K562 (cell line): ENCODE measurements at regions not wholly inside any gene's neighbourhood (a gene's known extent, or its start where the extent isn't known, plus 50 kb on each side); places are given as distances from the start of the nearest gene placed in this dataset.

Experiments used
- ATAC-seq: fragments of 200-7000 bp; cut with Tn5 transposase; 3 replicates; pipeline ENCODE4 v1.9.1; 2020; ENCODE audit warnings: moderate library complexity
- BruUV-seq: library from RNA; stranded (reverse); fragments of 400-500 nt; replicated peaks from 2 replicates; lab custom pipeline; 2021; lab: Mats Ljungman, UMichigan
- CTCF ChIA-PET: fragments of 300-600 bp; formaldehyde crosslinking; extraction: SDS; loops from one replicate; lab custom pipeline; 2021; ENCODE audit warnings: low intra/inter-chr PET ratio; lab: Yijun Ruan, JAX
- POLR2A ChIA-PET: fragments of 300-600, 350-650 bp; sonication (Branson Sonifier 250); formaldehyde crosslinking; extraction: SDS; loops from one replicate; lab custom pipeline; 2021; ENCODE audit warnings: antibody characterized with exemption, inconsistent platforms; lab: Yijun Ruan, JAX
- DNase-seq, 4 experiments: peaks; one replicate each; pipeline versions ENCODE4 v3.0.0 to v3.0.0-alpha.2; 2011 to 2018; ENCODE audit warnings: low spot score in 3 of 4, mixed read lengths in 3 of 4; ENCODE audit errors: extremely low read depth in 1 of 4
- FAIRE-seq: peaks from 2 replicates; lab custom pipeline; 2011; peaks lifted over from hg19 to GRCh38; lab: Jason Lieb, UNC
- H2AFZ ChIP-seq: 2 replicates; pipeline ENCODE4 v1.6.0; 2011; ENCODE audit warnings: low read depth, low read length, control low read depth, inconsistent platforms
- H3K27ac ChIP-seq: fragments of 200-600 bp; 3 replicates; pipeline ENCODE4 v1.8.0; 2011; ENCODE audit warnings: low read depth, mild to moderate bottlenecking, control low read depth, inconsistent platforms, low read length, moderate library complexity, mixed read lengths; ENCODE audit errors: extremely low read depth
- H3K27me3 ChIP-seq, 2 experiments: fragments of 300-600 bp in 1 of 2; 2 replicates in 1 of 2; 3 replicates in 1 of 2; pipeline versions ENCODE4 v1.6.0 to v1.8.0; 2011; ENCODE audit warnings: inconsistent platforms in 2 of 2, low read length in 2 of 2, mild to moderate bottlenecking in 1 of 2, mixed read lengths in 1 of 2, moderate library complexity in 1 of 2; ENCODE audit not compliant: control insufficient read depth in 2 of 2, insufficient read depth in 2 of 2
- H3K36me3 ChIP-seq: fragments of 300-600 bp; 3 replicates; pipeline ENCODE4 v1.8.0; 2011; ENCODE audit warnings: mild to moderate bottlenecking, low read length, inconsistent platforms; ENCODE audit not compliant: control insufficient read depth, insufficient read depth
- H3K4me1 ChIP-seq, 2 experiments: fragments of 200-600 bp in 1 of 2; replicated peaks in 1 of 2; 2 replicates in 1 of 2; 3 replicates in 1 of 2; pipeline versions ENCODE4 v1.5.1 to v1.8.0; 2011; ENCODE audit warnings: inconsistent platforms in 2 of 2, low read length in 2 of 2, mild to moderate bottlenecking in 1 of 2, mixed read lengths in 1 of 2, moderate library complexity in 1 of 2; ENCODE audit not compliant: control insufficient read depth in 2 of 2, insufficient read depth in 2 of 2
- H3K4me2 ChIP-seq: 2 replicates; pipeline ENCODE4 v1.6.1; 2011; ENCODE audit warnings: low read length, control low read depth, inconsistent platforms, mixed read lengths; ENCODE audit not compliant: insufficient read depth
- H3K4me3 ChIP-seq: fragments of 200-600 bp; sonication (generic), shearing (Covaris generic); 2 replicates; pipeline ENCODE4 v1.5.1; 2016; ENCODE audit warnings: control low read depth, inconsistent platforms
- H3K79me2 ChIP-seq: fragments of 200-600 bp; 3 replicates; pipeline ENCODE4 v1.8.0; 2011; ENCODE audit warnings: low read length, inconsistent platforms; ENCODE audit not compliant: control insufficient read depth, insufficient read depth
- H3K9ac ChIP-seq, 2 experiments: 2 replicates each; pipeline versions ENCODE4 v1.6.0 to v1.6.1; 2011; ENCODE audit warnings: low read depth in 2 of 2, low read length in 2 of 2, control low read depth in 1 of 2, inconsistent platforms in 1 of 2, mild to moderate bottlenecking in 1 of 2, mixed read lengths in 1 of 2; ENCODE audit not compliant: insufficient read depth in 1 of 2
- H3K9me1 ChIP-seq: one replicate; pipeline ENCODE4 v1.6.0; 2011; ENCODE audit warnings: inconsistent platforms, mild to moderate bottlenecking, low read length, moderate library complexity; ENCODE audit not compliant: control insufficient read depth, insufficient read depth
- H3K9me3 ChIP-seq: replicated peaks from 2 replicates; pipeline ENCODE4 v1.5.1; 2011; ENCODE audit warnings: low read depth, low read length, inconsistent platforms; ENCODE audit not compliant: control insufficient read depth, insufficient read depth
- H4K20me1 ChIP-seq: replicated peaks from 2 replicates; pipeline ENCODE4 v1.6.1; 2011; ENCODE audit warnings: low read length, inconsistent platforms, mixed read lengths; ENCODE audit not compliant: control insufficient read depth, insufficient read depth
- XRCC4 ChIP-seq: IDR thresholded peaks from one replicate; pipeline ENCODE4 v1.6.1; 2011; ENCODE audit not compliant: insufficient read depth, insufficient read length; ENCODE audit errors: extremely low read depth
- ZNF644 ChIP-seq: fragments of 200-800 bp; sonication (Bioruptor generic); IDR thresholded peaks from 2 replicates; pipeline ENCODE4 v1.6.1; 2016; ENCODE audit warnings: low read depth, missing genetic modification characterization, missing compliant biosample characterization
- WGBS: fragments of 100-300 bp; shearing (Covaris generic); methylation state at CpG from one replicate; pipeline ENCODE4 v1.1.6; 2016; ENCODE audit warnings: low coverage, mixed read lengths; ENCODE audit not compliant: insufficient coverage; ENCODE audit errors: missing lambda C conversion rate; 5-methylcytosine and 5-hydroxymethylcytosine counted together
- in situ Hi-C: fragments of 300-500 bp; cut with MboI; formaldehyde crosslinking; loops from 4 replicates; pipeline ENCODE4 v1.15.0; 2018; ENCODE audit warnings: inconsistent platforms, mixed read lengths
- intact Hi-C: fragments of 100-400 bp; cut with micrococcal nuclease; formaldehyde crosslinking; loops from 2 replicates; pipeline ENCODE4 v1.14.2; 2022
- TF ChIP-seq, protein P1 (sequence below), 3 experiments: fragments of 200-800 bp in 1 of 3; fragments of 250-450 bp in 1 of 3; fragments of 450-650 bp in 1 of 3; sonication (Bioruptor Pico) in 1 of 3; sonication (Bioruptor generic) in 1 of 3; formaldehyde crosslinking in 1 of 3; IDR thresholded peaks; 2 replicates each; pipeline versions ENCODE4 v1.6.1 to v1.8.0; 2016 to 2022; ENCODE audit warnings: mild to moderate bottlenecking in 2 of 3, missing genetic modification characterization in 2 of 3, missing compliant biosample characterization in 1 of 3, moderate library complexity in 1 of 3

DNA sequence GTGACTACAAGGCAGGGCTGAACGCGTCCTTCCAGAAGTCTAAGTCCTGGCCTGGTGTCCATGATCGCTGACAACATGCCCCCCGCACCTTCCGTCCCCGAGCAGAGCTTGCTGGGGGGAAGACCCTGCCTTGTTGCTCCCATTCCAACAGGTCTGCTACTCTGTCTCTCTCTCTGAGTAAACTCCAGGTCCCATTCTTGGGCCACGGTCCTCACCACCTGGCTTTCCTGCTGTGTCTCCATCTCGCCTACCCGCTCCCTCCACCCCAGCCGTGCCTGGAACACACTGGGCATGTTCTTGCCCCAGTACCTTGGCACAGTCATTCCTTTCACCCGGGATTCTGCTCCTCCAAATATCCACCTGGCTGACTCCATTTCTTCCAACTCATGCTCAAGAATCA is 162.3 kb downstream of the BMP7 start:
- POLR2A ChIA-PET, result no interaction called here
- no peaks in the 10 kb centered on the region for H4K20me1 ChIP-seq
- no peak overlapping the region for H3K4me3 ChIP-seq
- H3K27me3 ChIP-seq, result peaks cover 11 to 35% of the 10 kb centered on the region in 2 experiments; a peak in 3 of 5 replicates
- H3K9me3 ChIP-seq, result no peaks in the 10 kb centered on the region
- no peak overlapping the region for H3K9ac ChIP-seq
- H3K36me3 ChIP-seq, result no peaks in the 10 kb centered on the region
- H3K4me2 ChIP-seq, result no peak overlapping the region
- no peak overlapping the region for H2AFZ ChIP-seq
- no peak overlapping the region for H3K27ac ChIP-seq
- in situ Hi-C loops (no loop called here), intact Hi-C loops (no loop called here)
- no peaks in the 10 kb centered on the region for H3K79me2 ChIP-seq
- no peaks in the 10 kb centered on the region for H3K9me1 ChIP-seq
- CTCF ChIA-PET, result no interaction called here
- WGBS, result under 1% methylated on average over 11 of the region's 11 CpGs
- ATAC-seq (no peak), FAIRE-seq (no peak), DNase-seq (no peak)
- no TSS peak for BruUV-seq
- H3K4me1 ChIP-seq, result peaks cover 2 to 4% of the 10 kb centered on the region in 2 experiments; a peak in 4 of 5 replicates
- TF ChIP-seq XRCC4 (no peak), ZNF644 (tag) (no peak)
- TF ChIP-seq, protein P1, sequence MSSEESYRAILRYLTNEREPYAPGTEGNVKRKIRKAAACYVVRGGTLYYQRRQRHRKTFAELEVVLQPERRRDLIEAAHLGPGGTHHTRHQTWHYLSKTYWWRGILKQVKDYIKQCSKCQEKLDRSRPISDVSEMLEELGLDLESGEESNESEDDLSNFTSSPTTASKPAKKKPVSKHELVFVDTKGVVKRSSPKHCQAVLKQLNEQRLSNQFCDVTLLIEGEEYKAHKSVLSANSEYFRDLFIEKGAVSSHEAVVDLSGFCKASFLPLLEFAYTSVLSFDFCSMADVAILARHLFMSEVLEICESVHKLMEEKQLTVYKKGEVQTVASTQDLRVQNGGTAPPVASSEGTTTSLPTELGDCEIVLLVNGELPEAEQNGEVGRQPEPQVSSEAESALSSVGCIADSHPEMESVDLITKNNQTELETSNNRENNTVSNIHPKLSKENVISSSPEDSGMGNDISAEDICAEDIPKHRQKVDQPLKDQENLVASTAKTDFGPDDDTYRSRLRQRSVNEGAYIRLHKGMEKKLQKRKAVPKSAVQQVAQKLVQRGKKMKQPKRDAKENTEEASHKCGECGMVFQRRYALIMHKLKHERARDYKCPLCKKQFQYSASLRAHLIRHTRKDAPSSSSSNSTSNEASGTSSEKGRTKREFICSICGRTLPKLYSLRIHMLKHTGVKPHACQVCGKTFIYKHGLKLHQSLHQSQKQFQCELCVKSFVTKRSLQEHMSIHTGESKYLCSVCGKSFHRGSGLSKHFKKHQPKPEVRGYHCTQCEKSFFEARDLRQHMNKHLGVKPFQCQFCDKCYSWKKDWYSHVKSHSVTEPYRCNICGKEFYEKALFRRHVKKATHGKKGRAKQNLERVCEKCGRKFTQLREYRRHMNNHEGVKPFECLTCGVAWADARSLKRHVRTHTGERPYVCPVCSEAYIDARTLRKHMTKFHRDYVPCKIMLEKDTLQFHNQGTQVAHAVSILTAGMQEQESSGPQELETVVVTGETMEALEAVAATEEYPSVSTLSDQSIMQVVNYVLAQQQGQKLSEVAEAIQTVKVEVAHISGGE (CRISPR knock-in tag; IDR thresholded peaks at IDR 0.05), result peak in 1 of 3 experiments; percentile 88; a peak in 2 of 6 replicates
